HG03135 (cell line): ENCODE measurements at regions not wholly inside any gene's neighbourhood (a gene's known extent, or its start where the extent isn't known, plus 50 kb on each side); places are given as distances from the start of the nearest gene placed in this dataset.
A peak's percentile ranks its signal among the peaks of the same experiment; 100 is the strongest.
"Not testable (repeated sequence)": the region's sequence is repeated elsewhere in the genome, so short reads cannot be mapped to it uniquely, and the experiment has no call there.

Source experiments
- ATAC-seq: cut with Tn5 transposase; IDR thresholded peaks from one replicate; pipeline ENCODE4 v1.9.1; 2021; ENCODE audit warnings: mild to moderate bottlenecking, moderate library complexity; ENCODE audit not compliant: unreplicated experiment

GRCh38 chr3:75434276-75434912 lies 229.7 kb upstream of the FRG2C start:
- not testable (repeated sequence) for ATAC-seq

- peak; percentile 100 for ATAC-seq
These were observed 229.0 kb upstream of the FRG2C start for GRCh38 chr3:75434913-75435793.

- ATAC-seq: not testable (repeated sequence)
These were observed 228.2 kb upstream of the FRG2C start for GRCh38 chr3:75435794-75436400.

- ATAC-seq: not testable (repeated sequence)
These were observed 223.1 kb upstream of the FRG2C start for GRCh38 chr3:75440986-75441385.

GRCh38 chr3:75444634-75445033 lies 219.5 kb upstream of the FRG2C start:
- ATAC-seq: not testable (repeated sequence)

- ATAC-seq: not testable (repeated sequence)
These were observed 218.9 kb upstream of the FRG2C start for GRCh38 chr3:75445234-75445633.

GRCh38 chr3:75446948-75447347 lies 217.2 kb upstream of the FRG2C start:
- not testable (repeated sequence) for ATAC-seq

- not testable (repeated sequence) for ATAC-seq
These were observed 210.8 kb upstream of the FRG2C start for GRCh38 chr3:75453328-75453727.

- ATAC-seq: not testable (repeated sequence)
These were observed 210.3 kb upstream of the FRG2C start for GRCh38 chr3:75453839-75454238.

- not testable (repeated sequence) for ATAC-seq
These were observed 189.6 kb upstream of the FRG2C start for GRCh38 chr3:75474530-75474929.

GRCh38 chr3:75496600-75496999 lies 167.5 kb upstream of the FRG2C start:
- not testable (repeated sequence) for ATAC-seq

- ATAC-seq: not testable (repeated sequence)
These were observed 163.8 kb upstream of the FRG2C start for GRCh38 chr3:75500357-75500756.

- ATAC-seq: not testable (repeated sequence)
These were observed 162.0 kb upstream of the FRG2C start for GRCh38 chr3:75502171-75502570.

GRCh38 chr3:75502769-75503756 lies 161.1 kb upstream of the FRG2C start:
- ATAC-seq: not testable (repeated sequence)

GRCh38 chr3:75506603-75507002 lies 157.5 kb upstream of the FRG2C start:
- no peak for ATAC-seq

GRCh38 chr3:75507956-75508355 lies 156.2 kb upstream of the FRG2C start:
- not testable (repeated sequence) for ATAC-seq

- not testable (repeated sequence) for ATAC-seq
These were observed 136.5 kb upstream of the FRG2C start for GRCh38 chr3:75527657-75528056.

GRCh38 chr3:75552095-75552494 lies 112.0 kb upstream of the FRG2C start:
- not testable (repeated sequence) for ATAC-seq

- not testable (repeated sequence) for ATAC-seq
These were observed 99.7 kb upstream of the FRG2C start for GRCh38 chr3:75564427-75564826.

GRCh38 chr3:75572303-75572702 lies 91.8 kb upstream of the FRG2C start:
- not testable (repeated sequence) for ATAC-seq
